ENCODE measurements at regions not wholly inside any gene's neighbourhood (a gene's known extent, or its start where the extent isn't known, plus 50 kb on each side); places are given as distances from the start of the nearest gene placed in this dataset.

- Histone ChIP-seq H3K4me1 (ENCODE audit: insufficient read depth, low read length, poor library complexity, severe bottlenecking) (peaks cover 6% of the 10 kb centered on the region), H3K9me3 (ENCODE audit: low read depth, low read length, poor library complexity, severe bottlenecking) (no peaks in the 10 kb centered on the region), H3K4me3 (ENCODE audit: low read depth, low read length, poor library complexity, severe bottlenecking) (no peak overlapping the region), H3K27me3 (replicated peaks; ENCODE audit: insufficient read depth, low read depth, low read length, poor library complexity) (no peaks in the 10 kb centered on the region), H3K36me3 (ENCODE audit: insufficient read depth, low read length, poor library complexity, severe bottlenecking) (no peaks in the 10 kb centered on the region), H3K27ac (ENCODE audit: low read depth, low read length, poor library complexity, severe bottlenecking) (no peak overlapping the region)
- CTCF ChIA-PET = no interaction called here
- intact Hi-C loops (cut with micrococcal nuclease; ENCODE audit: unreplicated experiment) = no loop called here
- no TSS peak for BruUV-seq (replicated peaks)
- TF ChIP-seq EZH2 (IDR thresholded peaks at IDR 0.05; ENCODE audit: borderline replicate concordance, low read depth, low read length, poor library complexity, severe bottlenecking) (no peak), CTCF (conservative IDR thresholded peaks at IDR 0.05; ENCODE audit: low read depth, low read length) (no peak)
- POLR2A ChIA-PET (ENCODE audit: low non-redundant PET) = no interaction called here
- DNase-seq (ENCODE audit: low spot score) = no peak
Observed at GRCh38 chr3:177563792-177564191, 366.5 kb upstream of the TBL1XR1 start.

- Histone ChIP-seq H3K27me3 (replicated peaks; ENCODE audit: insufficient read depth, low read depth, low read length, poor library complexity) (no peaks in the 10 kb centered on the region), H3K27ac (ENCODE audit: low read depth, low read length, poor library complexity, severe bottlenecking) (no peak overlapping the region), H3K36me3 (ENCODE audit: insufficient read depth, low read length, poor library complexity, severe bottlenecking) (no peaks in the 10 kb centered on the region), H3K4me1 (ENCODE audit: insufficient read depth, low read length, poor library complexity, severe bottlenecking) (peaks cover 20% of the 10 kb centered on the region), H3K9me3 (ENCODE audit: low read depth, low read length, poor library complexity, severe bottlenecking) (no peaks in the 10 kb centered on the region), H3K4me3 (ENCODE audit: low read depth, low read length, poor library complexity, severe bottlenecking) (no peak overlapping the region)
- POLR2A ChIA-PET (ENCODE audit: low non-redundant PET) = no interaction called here
- TF ChIP-seq CTCF (conservative IDR thresholded peaks at IDR 0.05; ENCODE audit: low read depth, low read length) (no peak), EZH2 (IDR thresholded peaks at IDR 0.05; ENCODE audit: borderline replicate concordance, low read depth, low read length, poor library complexity, severe bottlenecking) (no peak)
- DNase-seq (ENCODE audit: low spot score) = no peak
- no TSS peak for BruUV-seq (replicated peaks)
- intact Hi-C loops (cut with micrococcal nuclease; ENCODE audit: unreplicated experiment) = no loop called here
- CTCF ChIA-PET = no interaction called here
Observed at GRCh38 chr3:177565981-177566380, 368.7 kb upstream of the TBL1XR1 start.

- Histone ChIP-seq H3K36me3 (ENCODE audit: insufficient read depth, low read length, poor library complexity, severe bottlenecking) (no peaks in the 10 kb centered on the region), H3K27ac (ENCODE audit: low read depth, low read length, poor library complexity, severe bottlenecking) (no peak overlapping the region), H3K4me3 (ENCODE audit: low read depth, low read length, poor library complexity, severe bottlenecking) (no peak overlapping the region), H3K27me3 (replicated peaks; ENCODE audit: insufficient read depth, low read depth, low read length, poor library complexity) (no peaks in the 10 kb centered on the region), H3K9me3 (ENCODE audit: low read depth, low read length, poor library complexity, severe bottlenecking) (no peaks in the 10 kb centered on the region), H3K4me1 (ENCODE audit: insufficient read depth, low read length, poor library complexity, severe bottlenecking) (peaks cover 21% of the 10 kb centered on the region)
- DNase-seq (ENCODE audit: low spot score) = no peak
- ChIA-PET CTCF (no interaction called here), POLR2A (ENCODE audit: low non-redundant PET) (no interaction called here)
- no TSS peak for BruUV-seq (replicated peaks)
- intact Hi-C loops (cut with micrococcal nuclease; ENCODE audit: unreplicated experiment) = no loop called here
- TF ChIP-seq EZH2 (IDR thresholded peaks at IDR 0.05; ENCODE audit: borderline replicate concordance, low read depth, low read length, poor library complexity, severe bottlenecking) = no peak
- TF ChIP-seq CTCF (conservative IDR thresholded peaks at IDR 0.05; ENCODE audit: low read depth, low read length) = no peak
Observed at GRCh38 chr3:177567833-177568232, 370.6 kb upstream of the TBL1XR1 start.

Measured in A673 (cell line).